NOMO-1 (cell line): ENCODE measurements at regions not wholly inside any gene's neighbourhood (a gene's known extent, or its start where the extent isn't known, plus 50 kb on each side); places are given as distances from the start of the nearest gene placed in this dataset.

Experiments
- DNase-seq, 2 experiments: peaks; one replicate each; lab custom pipeline; 2025; ENCODE audit not compliant: unreplicated experiment in 2 of 2; lab: John Stamatoyannopoulos, UW

DNA sequence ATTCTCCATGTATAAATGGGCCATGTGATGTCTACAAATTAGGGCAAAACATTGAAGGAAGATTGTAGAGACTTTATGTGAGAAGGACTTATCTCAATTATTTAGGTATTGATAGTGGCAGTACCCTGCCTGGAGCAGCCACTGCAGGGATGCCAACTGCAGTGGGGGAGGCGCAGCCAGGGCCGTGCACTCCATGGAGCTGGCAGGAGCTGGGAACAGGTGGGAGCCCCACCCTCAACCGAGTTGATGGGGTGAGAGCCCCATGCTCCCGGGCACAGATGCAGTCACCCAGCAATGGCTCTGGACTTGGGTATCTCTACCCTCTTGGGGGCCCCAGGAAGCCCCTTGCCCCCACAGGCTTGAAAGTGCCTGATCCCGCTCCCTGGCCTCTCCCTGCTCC lies 564.3 kb downstream of the SLC4A3 start:
- no peak for DNase-seq

DNA sequence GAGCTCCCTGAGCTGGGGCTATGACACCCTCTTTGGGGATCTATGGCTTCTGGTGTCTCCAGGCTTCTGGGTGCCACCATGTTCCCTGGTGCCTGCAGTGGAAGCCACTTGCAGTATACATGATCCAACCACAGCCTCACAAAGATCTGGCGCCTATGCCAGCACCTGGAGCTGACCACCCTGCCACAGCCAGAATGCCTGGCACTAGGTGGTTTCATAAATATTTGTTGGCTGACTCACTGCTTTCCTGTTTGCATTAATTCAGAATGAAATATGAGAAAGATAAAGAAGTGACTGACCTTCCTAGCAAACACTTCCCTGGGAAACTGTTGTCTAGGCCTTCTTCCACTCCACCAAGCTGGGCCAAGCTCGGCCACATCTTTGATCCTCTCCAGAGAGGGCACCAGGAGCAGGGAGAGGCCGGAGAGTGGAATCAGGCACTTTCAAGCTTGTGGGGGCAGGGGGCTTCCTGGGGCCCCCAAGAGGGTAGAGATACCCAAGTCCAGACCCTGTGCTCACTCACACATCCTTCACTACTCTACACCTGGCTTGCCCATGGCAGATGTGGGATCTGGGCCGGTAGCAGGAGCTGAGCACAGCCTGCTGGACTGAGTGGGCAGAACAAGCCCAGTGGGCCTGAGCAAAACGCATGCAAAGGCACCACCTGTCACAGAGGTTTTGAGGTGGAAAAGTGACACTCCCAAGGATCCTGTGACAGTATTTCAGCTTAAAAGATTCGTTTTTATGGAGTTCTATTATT lies 565.7 kb downstream of the SLC4A3 start:
- no peak for DNase-seq

DNA sequence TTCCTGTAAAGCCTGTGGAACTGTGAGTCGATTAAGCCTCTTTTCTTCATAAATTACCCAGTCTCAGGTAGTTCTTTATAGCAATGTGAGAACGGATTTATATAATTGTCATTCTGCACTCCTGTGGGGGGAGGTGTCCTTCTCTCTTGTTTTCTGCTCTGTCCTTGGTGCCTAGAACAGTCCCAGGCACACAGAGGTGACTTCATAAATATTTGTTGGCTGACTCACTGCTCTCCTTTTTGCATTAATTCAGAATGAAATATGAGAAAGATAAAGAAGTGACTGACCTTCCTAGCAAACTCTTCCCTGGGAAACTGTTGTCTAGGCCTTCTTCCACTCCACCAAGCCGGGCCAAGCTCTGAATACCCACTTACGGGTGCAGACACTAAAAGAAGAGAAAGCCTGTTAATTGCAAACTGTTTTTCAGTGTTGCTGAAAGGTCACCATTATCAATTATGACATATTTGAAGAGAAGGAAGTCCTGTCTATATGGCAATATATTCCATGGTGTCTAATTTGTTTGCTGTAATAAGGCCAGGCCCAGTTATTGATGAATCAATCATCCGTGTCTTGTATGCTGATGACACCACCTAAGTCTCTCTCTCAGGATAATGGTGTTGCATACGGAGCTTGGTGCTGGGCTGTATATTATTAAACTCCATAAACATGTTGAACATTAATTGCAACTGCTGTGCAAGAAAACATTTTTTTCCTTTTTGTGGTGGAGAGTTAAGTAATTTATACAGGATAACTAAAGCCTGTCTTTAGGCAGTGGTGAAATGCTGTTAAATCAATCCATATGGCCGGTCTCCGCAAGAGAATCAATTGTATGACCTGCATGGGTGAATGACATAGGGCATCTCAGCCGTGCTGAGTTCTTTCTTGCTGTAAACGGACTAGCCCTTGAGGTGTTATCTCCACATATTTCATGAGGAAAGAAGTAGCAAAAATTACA lies 567.5 kb downstream of the SLC4A3 start:
- DNase-seq, result no peak

DNA sequence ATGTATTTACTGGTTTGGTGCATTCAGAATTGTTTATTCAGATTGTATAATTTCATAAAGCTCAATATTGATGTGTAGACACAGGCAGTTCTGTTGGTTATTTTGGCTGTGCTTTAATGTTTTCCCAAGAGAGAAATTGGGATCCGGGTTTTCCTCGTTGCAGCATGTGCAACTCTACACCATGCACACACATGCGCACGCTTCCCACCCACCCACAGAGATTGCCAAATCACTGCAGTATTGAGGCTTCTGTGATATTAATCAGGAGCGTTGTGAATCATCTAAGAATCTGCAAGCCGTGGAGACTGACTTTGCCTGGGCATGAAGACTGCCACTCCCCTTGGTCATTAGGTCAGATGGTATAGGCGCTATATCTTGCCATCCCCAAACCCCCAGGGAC lies 571.5 kb downstream of the SLC4A3 start:
- DNase-seq, result no peak

DNA sequence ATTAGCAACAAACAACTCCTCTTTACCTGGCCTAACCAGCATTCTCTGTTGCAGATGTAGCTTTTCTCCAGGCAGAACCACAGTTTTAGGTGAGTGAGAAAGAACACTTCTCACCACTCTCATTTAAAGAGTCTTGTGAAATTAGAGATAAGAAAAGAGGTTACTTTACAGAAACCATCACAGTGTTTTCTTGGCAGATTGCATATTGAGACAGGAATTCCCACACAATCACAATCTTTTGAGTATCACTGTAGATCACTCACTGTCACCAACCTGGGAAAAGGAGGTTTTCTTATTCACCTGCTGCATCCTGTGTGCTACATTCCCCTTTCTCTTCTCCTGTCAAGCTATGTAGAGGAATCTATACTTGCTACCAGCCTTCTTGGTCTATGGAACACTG lies 574.6 kb downstream of the SLC4A3 start:
- no peak for DNase-seq

DNA sequence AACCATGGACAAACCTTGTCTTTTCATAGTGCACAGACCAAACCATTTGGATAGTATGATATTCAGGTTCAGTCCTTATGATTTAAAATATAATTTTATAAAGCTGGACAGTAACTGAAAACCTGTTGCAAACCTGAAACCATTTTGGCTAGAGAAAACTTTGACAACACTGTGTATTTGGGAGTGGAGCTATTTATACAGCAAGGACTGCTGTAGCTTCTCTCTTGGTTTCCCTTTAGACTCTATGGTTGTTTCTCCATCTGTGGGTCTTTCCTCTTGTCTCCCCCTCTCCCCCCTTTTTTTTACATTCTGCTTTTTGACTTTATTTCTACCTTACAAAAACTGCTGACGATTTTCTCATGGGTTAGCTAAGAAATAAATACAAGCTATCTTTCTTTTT lies 581.7 kb downstream of the SLC4A3 start:
- no peak for DNase-seq

DNA sequence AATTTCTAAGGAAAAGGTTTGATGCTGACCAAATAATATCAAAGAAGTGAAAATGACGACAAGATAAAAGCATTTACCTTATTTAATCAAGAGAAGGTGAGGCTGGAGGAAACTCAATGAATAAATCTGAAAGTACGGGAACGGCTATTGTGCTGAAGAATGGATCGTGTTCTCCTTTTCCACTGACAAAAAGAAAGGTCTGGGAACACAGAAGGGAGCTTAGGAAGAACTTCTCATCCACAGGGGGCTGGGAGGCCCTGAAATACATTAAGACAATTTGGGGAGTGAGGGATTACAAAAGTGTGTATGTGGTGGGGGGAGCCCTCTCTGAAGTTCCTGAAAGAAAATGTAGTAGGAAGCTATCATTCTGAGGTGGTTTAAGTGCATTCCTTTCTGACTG lies 582.3 kb downstream of the SLC4A3 start:
- no peak for DNase-seq

DNA sequence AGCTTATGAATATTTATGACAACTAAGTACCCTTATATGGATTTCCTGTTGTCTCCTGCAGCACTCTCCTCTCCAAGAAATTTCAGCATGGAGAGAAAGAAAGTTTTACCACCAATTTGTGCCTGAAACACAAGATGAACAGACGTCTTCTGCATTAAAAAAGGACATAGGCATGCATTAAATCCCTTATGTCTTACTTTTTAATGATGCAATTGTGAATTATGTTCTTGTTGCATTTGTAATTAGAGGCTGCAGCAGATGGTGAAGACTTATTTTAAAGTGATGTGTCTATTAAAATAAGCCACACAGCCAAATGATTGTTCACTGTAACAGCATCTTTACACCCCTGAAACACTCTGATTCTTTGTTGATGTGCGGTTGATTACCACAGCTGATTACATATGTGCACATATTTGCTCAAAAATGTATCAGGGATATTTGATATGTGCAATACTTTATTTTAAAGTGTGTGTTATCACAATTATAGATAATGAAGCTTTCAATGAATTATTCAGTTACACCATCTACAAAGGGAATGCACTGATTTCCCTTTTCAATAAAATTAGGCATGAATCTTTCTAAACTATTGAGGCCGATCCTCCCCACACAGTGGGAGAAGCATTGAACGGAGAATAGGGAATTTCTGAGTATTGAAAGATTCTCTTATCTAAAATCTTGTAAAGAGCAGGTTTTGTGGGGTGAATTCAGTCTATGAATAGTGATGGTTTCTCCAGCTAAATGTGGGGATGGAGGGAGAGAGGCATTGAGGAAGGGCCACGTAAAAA lies 585.1 kb downstream of the SLC4A3 start:
- DNase-seq, result no peak

DNA sequence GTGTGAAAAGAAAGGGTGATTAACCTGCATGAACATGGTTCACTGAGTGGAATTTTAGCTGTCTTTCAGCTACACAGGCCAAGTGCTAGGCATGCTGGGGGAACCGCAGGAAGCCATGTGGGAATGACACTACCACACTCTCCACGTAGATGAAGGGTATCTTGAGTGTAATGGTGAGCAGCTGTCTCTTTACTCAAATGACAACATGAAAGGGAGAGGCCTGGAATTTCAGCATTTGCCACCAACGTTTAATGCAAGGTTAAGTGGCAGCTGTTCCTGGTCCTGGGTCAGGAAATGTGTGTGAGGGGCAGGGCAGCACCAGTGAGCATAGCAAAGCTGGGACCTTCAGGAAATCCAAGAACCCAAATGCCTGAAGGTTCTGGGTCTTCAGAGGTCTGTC lies 588.4 kb downstream of the SLC4A3 start:
- DNase-seq, result no peak

DNA sequence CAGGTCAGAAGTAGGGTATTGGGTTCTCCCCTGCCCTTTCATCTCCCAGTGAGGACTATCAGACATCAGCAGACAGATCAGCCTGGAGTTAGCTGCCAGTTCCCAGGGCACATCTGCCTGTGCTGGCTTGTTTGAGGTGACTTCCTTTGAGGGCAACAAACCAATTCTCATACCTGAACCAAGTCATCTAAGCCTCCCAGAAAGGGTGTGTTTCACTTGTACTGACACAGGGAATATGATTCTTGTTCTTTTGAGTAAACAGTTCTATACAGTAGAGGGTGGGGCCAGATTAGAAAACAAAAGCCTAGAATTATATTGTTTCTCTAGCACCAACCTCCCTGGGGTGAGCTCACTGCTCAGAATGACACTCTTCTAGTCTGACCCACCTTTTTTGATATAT lies 591.9 kb downstream of the SLC4A3 start:
- no peak for DNase-seq

DNA sequence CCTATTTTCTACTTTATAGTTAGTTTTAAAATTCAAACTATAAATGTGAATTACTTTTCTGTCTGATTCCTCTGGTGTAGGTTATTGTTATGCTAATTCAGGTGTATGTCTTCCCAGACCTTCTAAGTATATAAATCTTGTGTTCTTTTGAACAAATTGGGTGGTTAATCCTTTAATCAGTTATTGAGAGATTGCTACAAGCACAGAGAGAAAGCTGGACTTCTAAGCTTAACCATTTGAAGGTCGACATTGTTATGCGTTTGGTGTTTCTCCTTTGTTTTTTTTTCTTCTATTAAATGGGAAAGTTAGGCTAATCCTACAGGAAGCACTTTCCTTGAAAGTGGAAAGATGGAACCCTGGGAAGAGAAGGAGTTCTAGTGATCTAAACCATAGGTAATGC lies 592.6 kb downstream of the SLC4A3 start:
- DNase-seq, result no peak

DNA sequence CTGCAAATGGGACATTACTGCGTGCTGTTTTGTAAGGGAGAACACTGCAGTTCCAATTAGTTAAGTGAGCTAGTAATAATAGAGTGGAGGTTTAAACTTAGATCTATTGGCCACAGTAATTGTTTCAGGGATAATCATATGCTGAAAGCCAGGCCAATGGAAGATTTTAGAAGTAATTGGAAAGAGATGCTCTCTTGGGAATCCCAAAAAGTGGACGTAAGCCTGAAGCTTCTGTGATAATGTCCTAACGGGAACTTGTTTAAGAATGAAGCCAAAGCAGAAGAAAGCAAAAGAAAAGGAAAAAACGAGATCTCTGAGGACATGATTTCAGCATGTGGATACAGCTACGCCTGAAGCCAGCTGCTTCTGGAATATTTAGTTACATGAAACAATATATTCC lies 594.6 kb downstream of the SLC4A3 start:
- no peak for DNase-seq

DNA sequence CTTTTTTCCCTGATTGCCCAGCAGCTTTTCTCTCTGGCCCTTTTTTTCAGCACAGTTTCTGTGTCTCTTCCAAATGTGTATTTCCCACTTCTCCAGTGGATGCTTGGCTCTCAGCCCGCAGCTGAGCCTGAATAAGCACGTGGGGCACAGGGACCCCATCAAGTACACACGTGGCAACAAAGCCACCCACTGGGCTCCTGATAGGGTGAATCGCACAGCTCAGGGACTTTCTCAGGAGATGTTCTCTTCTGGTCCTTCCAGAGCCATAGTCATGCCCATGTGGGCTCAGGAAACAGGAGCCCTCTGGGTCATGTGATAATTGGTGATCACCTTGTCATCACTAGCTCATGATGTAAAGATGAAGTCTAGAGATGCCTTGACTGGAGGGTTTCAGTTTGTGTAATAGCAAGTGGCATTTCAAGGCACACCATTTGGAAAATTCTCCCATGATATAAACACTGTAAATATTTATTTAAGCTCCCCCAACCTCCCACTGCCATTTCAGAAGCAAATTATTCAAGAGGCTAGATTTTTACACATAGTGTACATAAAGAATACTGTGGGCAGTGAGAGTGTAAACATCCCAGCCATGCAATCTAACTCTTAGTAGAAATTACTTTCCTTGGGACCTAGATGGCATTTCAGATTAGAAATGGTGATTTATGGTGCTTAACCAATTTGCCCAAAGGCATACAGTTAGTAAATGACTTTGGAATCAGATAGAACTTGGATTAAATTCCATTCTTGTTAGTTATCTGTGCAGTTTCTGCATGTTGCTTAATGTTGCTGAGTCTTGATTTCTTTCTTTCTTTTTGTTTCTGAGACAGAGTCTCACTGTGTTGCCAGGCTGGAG lies 597.5 kb downstream of the SLC4A3 start:
- no peak for DNase-seq

DNA sequence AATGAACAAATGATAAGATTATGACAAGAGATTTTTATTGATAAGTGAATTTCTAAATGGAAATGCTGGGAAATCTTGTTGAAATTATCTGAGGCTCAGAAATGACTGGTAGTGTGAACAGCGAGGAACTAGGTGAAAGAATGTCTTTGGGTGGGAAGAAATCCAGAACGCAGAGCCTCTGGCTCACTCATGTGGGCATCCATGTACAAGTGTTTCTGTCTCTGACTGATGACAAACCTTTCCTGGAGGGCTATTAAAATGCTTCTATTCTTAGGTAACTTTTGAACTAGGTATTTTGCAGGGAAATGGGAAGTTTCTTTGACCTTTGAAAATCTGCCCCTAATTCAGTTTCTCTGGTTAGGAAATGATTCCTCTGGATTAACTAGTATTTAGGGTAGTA lies 598.6 kb downstream of the SLC4A3 start:
- no peak for DNase-seq

DNA sequence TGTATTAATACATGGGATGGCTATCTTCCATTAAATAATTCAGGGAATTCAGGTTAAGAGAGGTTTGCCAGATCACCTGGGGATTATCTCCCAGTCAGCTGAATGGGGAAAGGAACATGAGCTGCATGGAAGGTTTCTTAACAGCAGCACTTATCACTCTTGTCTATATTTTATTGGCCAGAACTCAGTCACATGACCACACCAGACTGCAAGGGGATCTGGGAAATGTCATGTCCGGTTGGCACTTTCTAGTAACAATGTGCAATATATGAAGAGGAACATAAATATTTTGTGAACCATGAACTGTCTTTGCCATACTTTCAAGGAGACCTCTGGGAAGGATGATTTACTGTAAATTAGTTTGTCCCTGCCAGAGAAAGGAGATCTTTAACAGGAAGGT lies 599.1 kb downstream of the SLC4A3 start:
- no peak for DNase-seq

DNA sequence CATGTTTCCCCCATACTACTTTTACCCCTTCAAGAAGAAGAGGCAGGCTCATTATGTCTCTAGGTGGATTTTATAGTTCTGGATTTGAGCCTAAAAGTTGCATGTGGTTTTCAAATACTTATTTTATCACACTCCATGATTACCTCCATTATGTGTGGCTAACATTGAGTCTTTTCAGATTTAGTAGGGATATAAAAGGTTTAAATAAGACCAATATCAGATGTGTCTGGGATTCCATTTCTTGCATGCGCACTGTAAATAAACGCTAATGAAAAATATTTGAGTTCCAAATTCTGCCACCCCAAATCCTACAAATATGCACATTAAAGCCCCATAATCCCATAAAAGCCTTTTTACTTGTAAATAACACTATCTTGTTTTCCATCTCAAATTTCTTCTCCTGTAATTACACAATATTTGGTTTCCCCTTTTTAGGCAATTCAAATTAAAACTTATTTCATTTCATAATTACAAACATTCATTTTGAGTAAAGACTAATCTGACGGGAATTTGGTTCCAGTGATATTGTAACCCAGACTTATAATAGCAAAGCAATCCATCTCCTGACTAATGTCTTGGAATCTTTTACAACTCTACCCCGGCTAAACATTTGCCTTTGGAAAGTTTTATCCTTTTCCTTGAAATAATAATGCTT lies 600.0 kb downstream of the SLC4A3 start:
- DNase-seq, result no peak

DNA sequence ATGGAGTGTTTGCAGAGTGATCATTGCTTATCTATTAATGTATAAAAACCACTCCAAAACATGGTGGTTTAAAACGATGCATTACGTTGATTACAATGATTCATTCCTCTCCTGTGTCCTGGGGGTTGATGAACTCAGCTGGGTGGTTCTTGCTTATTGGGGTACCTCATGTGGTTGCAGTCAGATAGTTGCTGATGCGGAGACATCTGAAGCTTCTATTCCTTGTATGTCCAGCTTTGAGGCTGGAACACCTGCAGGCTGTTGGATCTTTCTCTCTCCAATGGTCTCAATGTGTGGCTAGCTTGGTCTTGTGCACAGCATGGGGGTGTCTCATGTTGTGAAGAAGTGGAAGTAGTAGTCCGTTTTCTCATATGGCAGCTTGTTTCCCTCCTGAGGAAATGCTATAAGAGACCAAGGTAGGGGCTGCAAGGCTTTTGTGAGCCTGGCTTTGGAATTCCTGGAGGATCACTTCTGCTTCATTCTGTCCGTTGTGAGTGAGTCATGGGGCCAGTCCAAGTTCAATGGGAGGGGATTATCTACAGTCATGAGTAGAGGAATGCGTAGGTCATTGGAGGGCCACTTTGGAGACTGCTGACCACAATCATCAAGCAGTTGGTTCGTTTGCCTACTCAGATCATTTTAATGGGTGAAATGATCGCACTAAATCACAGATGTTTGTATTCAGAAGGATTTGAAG lies 601.0 kb downstream of the SLC4A3 start:
- no peak for DNase-seq

DNA sequence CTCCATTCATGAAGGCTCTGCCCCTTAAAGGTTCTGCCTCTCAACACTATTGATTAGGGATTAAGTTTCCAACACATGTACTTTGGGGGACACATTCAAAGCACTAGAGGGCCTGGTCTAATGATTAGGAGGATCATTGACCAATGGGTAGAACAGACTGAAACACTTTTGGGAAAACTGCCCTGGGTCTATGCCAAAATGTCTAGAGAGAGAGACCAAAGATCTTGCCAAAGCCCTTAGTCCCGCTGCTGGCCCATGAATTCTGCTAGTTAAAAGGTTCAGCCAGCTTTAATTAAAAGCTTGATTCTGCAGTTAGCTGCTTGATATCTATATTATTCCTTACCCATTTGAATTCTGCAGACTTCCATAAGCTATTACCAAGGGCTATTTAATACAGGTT lies 613.2 kb downstream of the SLC4A3 start:
- DNase-seq, result no peak

DNA sequence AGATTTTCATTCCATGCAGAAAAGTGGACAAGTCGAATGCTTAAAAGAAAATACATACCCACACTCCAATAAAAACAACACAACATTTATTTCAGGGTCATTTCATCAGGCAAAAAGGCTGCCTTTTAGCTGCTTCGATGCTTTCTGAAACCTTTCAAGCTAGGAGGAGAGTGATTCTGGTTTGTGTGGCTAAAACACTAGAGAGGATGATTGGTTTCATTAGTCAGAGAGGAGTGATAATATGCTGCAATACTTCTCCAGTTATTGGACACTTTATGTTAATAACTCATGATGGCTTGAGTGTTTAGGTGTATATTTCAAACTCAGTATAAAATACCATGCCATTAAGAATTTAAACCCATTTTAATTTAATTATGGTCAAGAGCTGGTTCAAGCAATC lies 614.0 kb downstream of the SLC4A3 start:
- DNase-seq, result no peak
